ENCODE measurements at regions not wholly inside any gene's neighbourhood (a gene's known extent, or its start where the extent isn't known, plus 50 kb on each side); places are given as distances from the start of the nearest gene placed in this dataset.
A peak's percentile ranks its signal among the peaks of the same experiment; 100 is the strongest.

DNA sequence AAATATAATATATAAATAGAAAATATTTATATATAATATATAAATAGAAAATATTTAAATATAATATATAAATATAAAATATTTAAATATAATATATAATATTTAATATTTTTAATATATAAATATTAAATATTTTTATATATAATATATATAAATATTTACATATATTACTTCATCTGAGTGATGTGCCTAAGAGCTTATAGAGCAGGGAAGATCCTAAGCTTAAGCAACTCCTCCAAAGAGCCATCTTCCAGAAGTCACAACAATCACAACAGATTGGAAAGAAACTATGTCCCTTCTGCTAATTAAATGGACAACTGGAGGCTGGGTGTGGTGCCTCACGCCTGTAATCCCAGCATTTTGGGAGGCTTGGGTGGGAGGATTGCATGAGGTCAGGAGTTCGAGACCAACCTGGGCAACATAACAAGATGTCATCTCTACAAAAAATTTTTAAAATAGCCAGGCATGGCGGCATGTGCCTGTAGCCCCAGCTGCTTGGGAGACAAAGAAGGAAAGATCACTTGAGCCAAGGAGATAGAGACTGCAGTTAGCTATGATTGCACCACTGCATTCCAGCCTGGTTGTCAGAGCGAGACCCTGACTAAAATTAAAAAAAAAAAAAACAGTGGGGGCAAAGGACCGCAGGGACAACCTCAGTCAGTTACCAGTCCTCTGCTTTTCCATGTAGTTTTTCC lies 198.7 kb downstream of the SKIDA1 start:
- no peaks in the 10 kb centered on the region for H3K36me3 Mint-ChIP-seq (ENCODE audit: low read depth)
- DNase-seq (peak; percentile 18), ATAC-seq (peak; percentile 34)
- TF ChIP-seq, protein P1, sequence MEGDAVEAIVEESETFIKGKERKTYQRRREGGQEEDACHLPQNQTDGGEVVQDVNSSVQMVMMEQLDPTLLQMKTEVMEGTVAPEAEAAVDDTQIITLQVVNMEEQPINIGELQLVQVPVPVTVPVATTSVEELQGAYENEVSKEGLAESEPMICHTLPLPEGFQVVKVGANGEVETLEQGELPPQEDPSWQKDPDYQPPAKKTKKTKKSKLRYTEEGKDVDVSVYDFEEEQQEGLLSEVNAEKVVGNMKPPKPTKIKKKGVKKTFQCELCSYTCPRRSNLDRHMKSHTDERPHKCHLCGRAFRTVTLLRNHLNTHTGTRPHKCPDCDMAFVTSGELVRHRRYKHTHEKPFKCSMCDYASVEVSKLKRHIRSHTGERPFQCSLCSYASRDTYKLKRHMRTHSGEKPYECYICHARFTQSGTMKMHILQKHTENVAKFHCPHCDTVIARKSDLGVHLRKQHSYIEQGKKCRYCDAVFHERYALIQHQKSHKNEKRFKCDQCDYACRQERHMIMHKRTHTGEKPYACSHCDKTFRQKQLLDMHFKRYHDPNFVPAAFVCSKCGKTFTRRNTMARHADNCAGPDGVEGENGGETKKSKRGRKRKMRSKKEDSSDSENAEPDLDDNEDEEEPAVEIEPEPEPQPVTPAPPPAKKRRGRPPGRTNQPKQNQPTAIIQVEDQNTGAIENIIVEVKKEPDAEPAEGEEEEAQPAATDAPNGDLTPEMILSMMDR (IDR thresholded peaks at IDR 0.05) = no peak
- no peak overlapping the region for H3K4me3 Mint-ChIP-seq
- intact Hi-C loops (cut with micrococcal nuclease) = no loop called here
- CTCF ChIA-PET = no interaction called here
- H3K27me3 Mint-ChIP-seq = no peaks in the 10 kb centered on the region
- no peak overlapping the region for H3K27ac Mint-ChIP-seq
- peaks cover 2% of the 10 kb centered on the region for H3K9me3 Mint-ChIP-seq
- POLR2A ChIA-PET = no interaction called here
- no peaks in the 10 kb centered on the region for H3K4me1 Mint-ChIP-seq (ENCODE audit: low read depth)

GRCh38 chr10:21318540-21319167 lies 206.8 kb downstream of the SKIDA1 start:
- CTCF ChIA-PET = no interaction called here
- Mint-ChIP-seq H3K27ac (no peak overlapping the region), H3K4me3 (no peak overlapping the region), H3K36me3 (ENCODE audit: low read depth) (no peaks in the 10 kb centered on the region), H3K27me3 (no peaks in the 10 kb centered on the region), H3K4me1 (ENCODE audit: low read depth) (no peaks in the 10 kb centered on the region), H3K9me3 (peaks cover 2% of the 10 kb centered on the region)
- intact Hi-C loops (cut with micrococcal nuclease) = no loop called here
- DNase-seq (no peak), ATAC-seq (no peak)
- TF ChIP-seq, protein P1 (IDR thresholded peaks at IDR 0.05) = no peak
- POLR2A ChIA-PET = interaction anchor here (0.5 kb wide), 1 partner anchor 10 kb away, joined by 3 read pairs; no protein-coding TSS in a partner anchor

DNA sequence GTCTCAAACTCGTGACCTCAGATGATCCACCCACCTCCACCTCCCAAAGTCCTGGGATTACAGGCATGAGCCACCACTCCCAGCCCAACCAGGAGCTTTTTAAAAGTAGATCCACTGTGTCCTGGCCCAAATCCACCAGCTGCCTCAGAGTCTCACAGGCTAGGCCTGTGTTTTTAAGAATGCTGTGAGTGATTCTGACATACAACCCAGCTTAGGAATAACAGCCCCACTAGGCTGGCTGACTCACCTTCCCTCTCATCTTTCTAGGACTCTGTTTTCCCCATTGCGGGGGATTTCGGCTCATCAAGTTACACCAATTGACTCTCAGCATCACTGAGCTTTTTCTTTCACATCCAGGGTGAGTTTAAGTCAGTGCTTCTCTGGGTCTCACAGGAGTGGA lies 207.6 kb downstream of the SKIDA1 start:
- intact Hi-C loops (cut with micrococcal nuclease) = no loop called here
- H3K4me3 Mint-ChIP-seq = no peak overlapping the region
- ChIA-PET CTCF (no interaction called here), POLR2A (no interaction called here)
- no peak overlapping the region for H3K27ac Mint-ChIP-seq
- ATAC-seq (no peak), DNase-seq (no peak)
- H3K4me1 Mint-ChIP-seq (ENCODE audit: low read depth) = no peaks in the 10 kb centered on the region
- no peaks in the 10 kb centered on the region for H3K27me3 Mint-ChIP-seq
- TF ChIP-seq, protein P1 (IDR thresholded peaks at IDR 0.05) = no peak
- H3K36me3 Mint-ChIP-seq (ENCODE audit: low read depth) = no peaks in the 10 kb centered on the region
- peaks cover 2% of the 10 kb centered on the region for H3K9me3 Mint-ChIP-seq

GRCh38 chr10:21315645-21316220 lies 209.7 kb downstream of the SKIDA1 start:
- Mint-ChIP-seq H3K27me3 (peaks cover 1% of the 10 kb centered on the region), H3K27ac (no peak overlapping the region), H3K9me3 (no peaks in the 10 kb centered on the region), H3K36me3 (ENCODE audit: low read depth) (no peaks in the 10 kb centered on the region), H3K4me3 (no peak overlapping the region), H3K4me1 (ENCODE audit: low read depth) (no peaks in the 10 kb centered on the region)
- TF ChIP-seq, protein P1 (IDR thresholded peaks at IDR 0.05) = no peak
- no peak for ATAC-seq
- intact Hi-C loops (cut with micrococcal nuclease) = no loop called here
- ChIA-PET POLR2A (no interaction called here), CTCF (no interaction called here)
- no peak for DNase-seq
